HG02884 (cell line): ENCODE measurements at regions not wholly inside any gene's neighbourhood (a gene's known extent, or its start where the extent isn't known, plus 50 kb on each side); places are given as distances from the start of the nearest gene placed in this dataset.

Experiments used
- ATAC-seq: cut with Tn5 transposase; IDR thresholded peaks from one replicate; pipeline ENCODE4 v1.9.1; 2021; ENCODE audit warnings: mild to moderate bottlenecking, moderate library complexity; ENCODE audit not compliant: unreplicated experiment

DNA sequence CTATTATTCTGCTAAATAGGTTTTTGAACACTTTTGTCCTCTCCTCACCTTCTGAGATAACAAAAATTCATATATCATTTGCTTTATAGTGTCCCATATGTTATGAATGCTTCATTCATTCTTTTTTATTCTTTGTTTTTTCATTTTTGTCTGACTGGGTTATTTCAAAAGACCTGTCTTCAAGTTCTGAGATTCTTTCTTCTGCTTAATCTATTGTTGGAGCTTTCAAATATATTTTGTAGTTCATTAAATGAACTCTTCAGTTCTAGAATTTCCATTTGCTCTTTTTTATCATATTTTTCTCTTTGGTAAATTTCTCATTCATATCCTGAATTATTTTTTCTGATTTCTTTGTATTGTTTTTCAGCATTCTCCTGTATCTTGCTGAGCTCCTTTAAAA lies 53.1 kb upstream of the SCIN start:
- no peak for ATAC-seq

GRCh38 chr7:12518920-12519681 lies 51.4 kb upstream of the SCIN start:
- ATAC-seq = peak; percentile 97

GRCh38 chr7:12519682-12520009 lies 50.9 kb upstream of the SCIN start:
- ATAC-seq = no peak
